ENCODE measurements at regions not wholly inside any gene's neighbourhood (a gene's known extent, or its start where the extent isn't known, plus 50 kb on each side); places are given as distances from the start of the nearest gene placed in this dataset.

DNA sequence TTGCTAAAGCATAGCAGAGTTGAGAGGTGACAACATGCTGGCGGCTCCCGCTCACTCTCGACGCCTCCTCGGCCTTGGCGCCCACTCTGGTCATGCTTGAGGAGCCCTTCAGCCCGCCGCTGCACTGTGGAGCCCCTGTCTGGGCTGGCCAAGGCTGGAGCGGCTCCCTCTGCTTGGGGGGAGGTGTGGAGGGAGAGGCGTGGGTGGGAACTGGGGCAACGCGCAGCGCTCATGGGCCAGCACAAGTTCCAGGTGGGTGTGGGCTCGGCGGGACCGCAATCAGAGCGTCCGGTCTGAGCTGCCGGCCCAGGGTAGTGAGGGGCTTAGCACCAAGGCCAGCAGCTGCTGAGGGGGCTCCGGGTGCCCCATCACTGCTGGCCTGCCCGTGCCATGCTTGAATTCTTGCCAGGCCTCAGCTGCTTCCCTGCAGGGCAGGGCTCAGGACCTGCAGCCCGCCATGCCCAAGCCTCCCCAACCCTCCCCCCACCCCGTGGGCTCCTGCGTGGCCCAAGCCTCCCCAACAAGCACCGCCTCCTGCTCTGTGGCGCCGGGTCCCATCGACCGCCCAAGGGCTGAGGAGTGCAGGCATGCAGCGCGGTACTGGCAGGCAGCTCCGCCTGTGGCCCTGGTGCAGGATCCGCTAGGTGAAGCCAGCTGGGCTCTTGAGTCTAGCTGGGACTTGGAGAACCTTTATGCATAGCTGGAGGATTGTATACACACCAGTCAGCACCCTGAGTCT is 2052.8 kb upstream of the CELF4 start:
- TF ChIP-seq POLR2AphosphoS5 (IDR thresholded peaks at IDR 0.05; ENCODE audit: low read depth, low read length): no peak
- TF ChIP-seq TAF1 (IDR thresholded peaks at IDR 0.05; ENCODE audit: borderline replicate concordance, insufficient read depth, low read length): no peak

Measured in PFSK-1 (cell line).